ENCODE measurements at regions not wholly inside any gene's neighbourhood (a gene's known extent, or its start where the extent isn't known, plus 50 kb on each side); places are given as distances from the start of the nearest gene placed in this dataset.

DNA sequence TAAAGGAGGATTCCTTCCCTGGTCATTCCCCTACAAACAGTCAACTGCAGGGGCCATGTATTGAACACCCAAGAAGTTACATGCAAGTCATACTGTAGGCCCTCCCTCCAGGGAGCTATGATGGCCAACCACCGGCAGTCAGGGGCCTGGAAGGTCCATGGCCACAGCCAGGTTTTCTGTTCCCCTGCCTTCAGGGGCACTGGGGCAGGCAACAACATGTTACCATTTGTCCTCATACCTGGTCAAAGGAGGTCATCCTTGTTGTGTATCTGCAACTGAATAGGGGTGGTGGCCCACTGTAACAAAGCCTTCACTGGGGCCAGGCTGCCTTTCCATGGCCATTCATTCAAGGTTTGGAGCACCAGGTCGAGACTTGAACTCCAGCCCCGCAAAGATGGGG lies 433.6 kb downstream of the DYNC2H1 start:
- peaks cover 0 to 22% (median 7%) of the 10 kb centered on the region in 7 donors for H3K9me3 Mint-ChIP-seq
- Histone ChIP-seq H3K79me2 (ENCODE audit: insufficient read depth, low read length) (no peaks in the 10 kb centered on the region), H3K27ac (ENCODE audit: low read depth in 1 of 2, low read length in 2 of 2) (no peak overlapping the region), H3K36me3 (replicated peaks in 1 of 2; ENCODE audit: control insufficient read depth in 1 of 2, insufficient read depth in 2 of 2, low read length in 2 of 2) (no peaks in the 10 kb centered on the region), H3K4me2 (replicated peaks; ENCODE audit: extremely low read depth, low read length, poor library complexity, severe bottlenecking) (no peak overlapping the region), H3K9me3 (replicated peaks in 1 of 2; ENCODE audit: control insufficient read depth in 1 of 2, insufficient read depth in 1 of 2, low read length in 2 of 2) (peaks cover 25 to 38% of the 10 kb centered on the region in 2 donors), H3K27me3 (ENCODE audit: control insufficient read depth in 2 of 2, insufficient read depth in 2 of 2, low read length in 2 of 2) (no peaks in the 10 kb centered on the region), H3K9ac (ENCODE audit: insufficient read depth, low read length, poor library complexity, severe bottlenecking) (no peak overlapping the region), H3K4me1 (ENCODE audit: control insufficient read depth in 1 of 2, insufficient read depth in 2 of 2, low read length in 2 of 2) (no peaks in the 10 kb centered on the region), H3K4me3 (replicated peaks in 1 of 3; ENCODE audit: low read depth in 2 of 3, low read length in 3 of 3) (no peak overlapping the region), H4K20me1 (ENCODE audit: insufficient read depth, low read length) (no peaks in the 10 kb centered on the region), H2AFZ (ENCODE audit: insufficient read depth, low read depth, low read length, poor library complexity, severe bottlenecking) (no peak overlapping the region)
- no peak for DNase-seq
- H3K36me3 Mint-ChIP-seq = no peaks in the 10 kb centered on the region
- TF ChIP-seq, protein P1, sequence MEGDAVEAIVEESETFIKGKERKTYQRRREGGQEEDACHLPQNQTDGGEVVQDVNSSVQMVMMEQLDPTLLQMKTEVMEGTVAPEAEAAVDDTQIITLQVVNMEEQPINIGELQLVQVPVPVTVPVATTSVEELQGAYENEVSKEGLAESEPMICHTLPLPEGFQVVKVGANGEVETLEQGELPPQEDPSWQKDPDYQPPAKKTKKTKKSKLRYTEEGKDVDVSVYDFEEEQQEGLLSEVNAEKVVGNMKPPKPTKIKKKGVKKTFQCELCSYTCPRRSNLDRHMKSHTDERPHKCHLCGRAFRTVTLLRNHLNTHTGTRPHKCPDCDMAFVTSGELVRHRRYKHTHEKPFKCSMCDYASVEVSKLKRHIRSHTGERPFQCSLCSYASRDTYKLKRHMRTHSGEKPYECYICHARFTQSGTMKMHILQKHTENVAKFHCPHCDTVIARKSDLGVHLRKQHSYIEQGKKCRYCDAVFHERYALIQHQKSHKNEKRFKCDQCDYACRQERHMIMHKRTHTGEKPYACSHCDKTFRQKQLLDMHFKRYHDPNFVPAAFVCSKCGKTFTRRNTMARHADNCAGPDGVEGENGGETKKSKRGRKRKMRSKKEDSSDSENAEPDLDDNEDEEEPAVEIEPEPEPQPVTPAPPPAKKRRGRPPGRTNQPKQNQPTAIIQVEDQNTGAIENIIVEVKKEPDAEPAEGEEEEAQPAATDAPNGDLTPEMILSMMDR (IDR thresholded peaks at IDR 0.05) = no peak
- no peak overlapping the region for H3K4me3 Mint-ChIP-seq
- 89% methylated on average over 3 of the region's 3 CpGs for WGBS (ENCODE audit: insufficient coverage)
- H3K27me3 Mint-ChIP-seq (ENCODE audit: low read depth in 3 of 3) = peaks cover 0 to 3% (median 0%) of the 10 kb centered on the region in 3 donors
- intact Hi-C loops (cut with micrococcal nuclease) = no loop called here
- no peaks in the 10 kb centered on the region for H3K4me1 Mint-ChIP-seq
- H3K27ac Mint-ChIP-seq = no peak overlapping the region

DNA sequence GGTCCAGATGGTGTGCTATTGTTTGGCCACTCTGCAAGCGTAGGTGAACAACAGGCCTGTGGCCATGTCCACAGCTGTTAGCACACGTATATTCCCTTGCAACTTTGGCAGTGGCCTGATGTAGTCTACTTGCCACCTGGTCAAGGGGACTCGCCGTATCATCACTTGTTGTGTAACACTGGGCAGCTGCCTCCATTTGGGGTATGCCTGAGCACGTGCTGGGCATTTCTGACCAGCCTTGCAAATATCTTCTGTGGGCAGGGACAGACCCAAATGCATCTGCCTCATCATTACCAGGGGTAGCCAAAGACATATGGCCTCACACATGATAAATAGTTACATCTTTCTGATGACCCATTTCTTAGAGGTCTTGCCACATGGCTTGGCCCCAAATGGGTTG lies 434.2 kb downstream of the DYNC2H1 start:
- intact Hi-C loops (cut with micrococcal nuclease) = no loop called here
- no peaks in the 10 kb centered on the region for H3K4me1 Mint-ChIP-seq
- H3K27ac Mint-ChIP-seq = no peak overlapping the region
- no peak overlapping the region for H3K4me3 Mint-ChIP-seq
- 84% methylated on average over 5 of the region's 5 CpGs for WGBS (ENCODE audit: insufficient coverage)
- Histone ChIP-seq H3K27ac (ENCODE audit: low read depth in 1 of 2, low read length in 2 of 2) (no peak overlapping the region), H3K36me3 (replicated peaks in 1 of 2; ENCODE audit: control insufficient read depth in 1 of 2, insufficient read depth in 2 of 2, low read length in 2 of 2) (no peaks in the 10 kb centered on the region), H3K9me3 (replicated peaks in 1 of 2; ENCODE audit: control insufficient read depth in 1 of 2, insufficient read depth in 1 of 2, low read length in 2 of 2) (peaks cover 25 to 38% of the 10 kb centered on the region in 2 donors), H3K4me3 (replicated peaks in 1 of 3; ENCODE audit: low read depth in 2 of 3, low read length in 3 of 3) (no peak overlapping the region), H3K4me1 (ENCODE audit: control insufficient read depth in 1 of 2, insufficient read depth in 2 of 2, low read length in 2 of 2) (no peaks in the 10 kb centered on the region), H3K4me2 (replicated peaks; ENCODE audit: extremely low read depth, low read length, poor library complexity, severe bottlenecking) (no peak overlapping the region), H4K20me1 (ENCODE audit: insufficient read depth, low read length) (no peaks in the 10 kb centered on the region), H3K79me2 (ENCODE audit: insufficient read depth, low read length) (no peaks in the 10 kb centered on the region), H2AFZ (ENCODE audit: insufficient read depth, low read depth, low read length, poor library complexity, severe bottlenecking) (no peak overlapping the region), H3K9ac (ENCODE audit: insufficient read depth, low read length, poor library complexity, severe bottlenecking) (no peak overlapping the region), H3K27me3 (ENCODE audit: control insufficient read depth in 2 of 2, insufficient read depth in 2 of 2, low read length in 2 of 2) (no peaks in the 10 kb centered on the region)
- peaks cover 0 to 3% (median 0%) of the 10 kb centered on the region in 3 donors for H3K27me3 Mint-ChIP-seq (ENCODE audit: low read depth in 3 of 3)
- TF ChIP-seq, protein P1 (IDR thresholded peaks at IDR 0.05) = no peak
- no peak for DNase-seq
- peaks cover 0 to 22% (median 7%) of the 10 kb centered on the region in 7 donors for H3K9me3 Mint-ChIP-seq
- H3K36me3 Mint-ChIP-seq = no peaks in the 10 kb centered on the region
